ENCODE measurements at regions not wholly inside any gene's neighbourhood (a gene's known extent, or its start where the extent isn't known, plus 50 kb on each side); places are given as distances from the start of the nearest gene placed in this dataset.

DNA sequence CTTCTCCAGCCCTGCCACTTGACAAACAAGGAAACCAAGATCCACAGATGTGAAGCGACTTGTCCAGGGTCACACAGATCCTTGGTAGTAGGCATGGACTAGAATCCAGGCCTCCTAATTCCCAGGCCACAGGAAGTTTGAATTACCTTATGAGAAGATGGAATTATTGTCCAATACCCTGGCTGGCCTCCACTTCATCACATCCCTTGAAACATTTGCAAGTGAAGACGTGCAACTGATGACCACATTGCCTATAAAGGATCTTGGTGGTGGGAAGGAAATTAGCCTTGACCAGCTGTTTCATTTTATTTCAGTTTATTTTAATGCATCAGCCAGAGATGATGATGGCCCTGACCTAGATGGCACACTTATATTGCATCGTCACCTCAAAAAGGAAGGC, 165.8 kb upstream of the CAMK1G start:
- no peak for DNase-seq
- H3K27me3 ChIP-seq, result no peaks in the 10 kb centered on the region
- H3K36me3 ChIP-seq, result no peaks in the 10 kb centered on the region
- WGBS, 2 donors (ENCODE audit: low coverage in 1 of 2), result 80 to 87% methylated on average over 2 to 3 of the region's 3 CpGs
- H3K27ac ChIP-seq, result no peak overlapping the region
- no peak overlapping the region for H3K4me3 ChIP-seq
- intact Hi-C loops (cut with DNase I; ENCODE audit: low total_unique reads) (no loop called here), in situ Hi-C loops (cut with MboI; ENCODE audit: low pct_ligation_motif_present in 1 of 4, low pct_unique_long_range_greater_than_20kb in 1 of 4, low sequenced_read_pairs in 3 of 4) (no loop called here)
- H3K4me1 ChIP-seq, result no peaks in the 10 kb centered on the region
- no peak for TF ChIP-seq EP300 (IDR thresholded peaks at IDR 0.05; ENCODE audit: low read depth)
- TF ChIP-seq CTCF (IDR thresholded peaks at IDR 0.05), result no peak
- no peak for TF ChIP-seq POLR2A (IDR thresholded peaks at IDR 0.05)
- TF ChIP-seq POLR2AphosphoS5 (IDR thresholded peaks at IDR 0.05), result no peak
- H3K9me3 ChIP-seq, result no peaks in the 10 kb centered on the region

GRCh38 chr1:209420276-209420675, 163.2 kb upstream of the CAMK1G start:
- DNase-seq, result no peak
- TF ChIP-seq CTCF (IDR thresholded peaks at IDR 0.05), result no peak
- TF ChIP-seq EP300 (IDR thresholded peaks at IDR 0.05; ENCODE audit: low read depth), result no peak
- TF ChIP-seq POLR2AphosphoS5 (IDR thresholded peaks at IDR 0.05), result no peak
- TF ChIP-seq POLR2A (IDR thresholded peaks at IDR 0.05), result no peak
- in situ Hi-C loops (cut with MboI; ENCODE audit: low pct_ligation_motif_present in 1 of 4, low pct_unique_long_range_greater_than_20kb in 1 of 4, low sequenced_read_pairs in 3 of 4) (no loop called here), intact Hi-C loops (cut with DNase I; ENCODE audit: low total_unique reads) (no loop called here)
- Histone ChIP-seq H3K27me3 (no peaks in the 10 kb centered on the region), H3K9me3 (no peaks in the 10 kb centered on the region), H3K36me3 (no peaks in the 10 kb centered on the region), H3K4me1 (no peaks in the 10 kb centered on the region), H3K4me3 (no peak overlapping the region), H3K27ac (no peak overlapping the region)
- WGBS, 2 donors (ENCODE audit: low coverage in 1 of 2), result 76 to 93% methylated on average over 4 of the region's 4 CpGs

GRCh38 chr1:209421186-209421585, 162.3 kb upstream of the CAMK1G start:
- no peak overlapping the region for H3K27ac ChIP-seq
- no peaks in the 10 kb centered on the region for H3K4me1 ChIP-seq
- no peaks in the 10 kb centered on the region for H3K36me3 ChIP-seq
- no peak for TF ChIP-seq CTCF (IDR thresholded peaks at IDR 0.05)
- no peak for TF ChIP-seq POLR2A (IDR thresholded peaks at IDR 0.05)
- TF ChIP-seq POLR2AphosphoS5 (IDR thresholded peaks at IDR 0.05), result no peak
- TF ChIP-seq EP300 (IDR thresholded peaks at IDR 0.05; ENCODE audit: low read depth), result no peak
- no peaks in the 10 kb centered on the region for H3K27me3 ChIP-seq
- 53% methylated on average over 4 of the region's 4 CpGs; no CpG with 5 or more reads in 1 of the 2 donors for WGBS, 2 donors (ENCODE audit: low coverage in 1 of 2)
- H3K9me3 ChIP-seq, result no peaks in the 10 kb centered on the region
- no peak for DNase-seq
- intact Hi-C loops (cut with DNase I; ENCODE audit: low total_unique reads) (no loop called here), in situ Hi-C loops (cut with MboI; ENCODE audit: low pct_ligation_motif_present in 1 of 4, low pct_unique_long_range_greater_than_20kb in 1 of 4, low sequenced_read_pairs in 3 of 4) (no loop called here)
- H3K4me3 ChIP-seq, result no peak overlapping the region

DNA sequence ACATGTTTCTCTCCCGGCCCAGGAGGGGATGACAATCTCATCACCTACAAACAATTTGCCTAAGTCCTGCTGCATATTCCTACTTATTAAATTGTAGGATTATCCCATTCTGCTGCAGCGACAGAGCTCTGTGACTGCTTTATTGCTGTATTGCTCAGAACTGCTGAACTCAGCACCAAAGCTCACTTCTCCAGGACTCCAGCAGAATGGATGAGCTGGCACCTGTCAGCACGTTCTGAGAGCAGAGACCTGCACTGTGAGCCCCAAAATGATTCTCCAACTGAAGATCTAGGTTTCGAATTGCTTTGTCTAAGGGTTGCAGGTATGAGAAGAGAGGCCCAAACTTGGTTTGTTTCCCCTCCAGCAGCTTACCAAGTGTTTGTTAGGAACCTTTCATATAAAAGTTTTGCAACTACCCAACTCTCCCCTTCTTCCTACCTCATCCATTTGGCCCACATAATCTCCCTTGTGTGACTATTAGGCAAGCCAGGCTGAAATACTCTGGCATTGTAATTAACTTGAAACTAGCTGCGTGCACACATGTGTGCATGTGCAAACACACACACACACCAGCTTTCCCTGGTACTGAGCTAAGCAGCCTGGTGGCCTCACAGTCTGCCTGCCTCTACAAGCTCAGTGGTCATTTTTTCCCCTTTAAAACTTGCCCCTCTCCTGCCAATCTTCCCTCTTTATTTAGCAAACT, 161.4 kb upstream of the CAMK1G start:
- no peak for DNase-seq
- TF ChIP-seq CTCF (IDR thresholded peaks at IDR 0.05) (no peak), EP300 (IDR thresholded peaks at IDR 0.05; ENCODE audit: low read depth) (no peak), POLR2A (IDR thresholded peaks at IDR 0.05) (no peak), POLR2AphosphoS5 (IDR thresholded peaks at IDR 0.05) (no peak)

More for the DNA sequence above, 161.4 kb upstream of the CAMK1G start:
- no peak overlapping the region for H3K27ac ChIP-seq
- in situ Hi-C loops (cut with MboI; ENCODE audit: low pct_ligation_motif_present in 1 of 4, low pct_unique_long_range_greater_than_20kb in 1 of 4, low sequenced_read_pairs in 3 of 4) (no loop called here), intact Hi-C loops (cut with DNase I; ENCODE audit: low total_unique reads) (no loop called here)
- H3K4me3 ChIP-seq, result no peak overlapping the region
- H3K36me3 ChIP-seq, result no peaks in the 10 kb centered on the region
- no peaks in the 10 kb centered on the region for H3K4me1 ChIP-seq
- no peaks in the 10 kb centered on the region for H3K9me3 ChIP-seq
- 64 to 85% methylated on average over 3 to 5 of the region's 5 CpGs for WGBS, 2 donors (ENCODE audit: low coverage in 1 of 2)
- no peaks in the 10 kb centered on the region for H3K27me3 ChIP-seq
